ENCODE measurements at regions not wholly inside any gene's neighbourhood (a gene's known extent, or its start where the extent isn't known, plus 50 kb on each side); places are given as distances from the start of the nearest gene placed in this dataset.

GRCh38 chr4:157701695-157701994 is 471.2 kb downstream of the GASK1B start:
- TF ChIP-seq EP300 (IDR thresholded peaks at IDR 0.05; ENCODE audit: borderline replicate concordance) (no peak), REST (IDR thresholded peaks at IDR 0.05; ENCODE audit: low read depth) (no peak), CEBPB (IDR thresholded peaks at IDR 0.05) (no peak), RAD21 (IDR thresholded peaks at IDR 0.05; ENCODE audit: low read depth) (no peak), MAX (IDR thresholded peaks at IDR 0.05) (no peak), USF1 (IDR thresholded peaks at IDR 0.05) (no peak), TAF1 (IDR thresholded peaks at IDR 0.05; ENCODE audit: low read depth) (no peak)

Data from Ishikawa (cell line).